NCI-H82 (cell line): ENCODE measurements at regions not wholly inside any gene's neighbourhood (a gene's known extent, or its start where the extent isn't known, plus 50 kb on each side); places are given as distances from the start of the nearest gene placed in this dataset.

Experiments used
- DNase-seq: peaks from one replicate; lab custom pipeline; 2025; lab: John Stamatoyannopoulos, UW

- DNase-seq, result no peak
Measured at GRCh38 chr6:168134560-168135201, 55.7 kb upstream of the FRMD1 start.

- DNase-seq, result no peak
Measured at GRCh38 chr6:168133687-168134559, 54.9 kb upstream of the FRMD1 start.

- DNase-seq, result peak; percentile 31
Measured at GRCh38 chr6:168133168-168133561, 54.2 kb upstream of the FRMD1 start.

- peak; percentile 54 for DNase-seq
Measured at GRCh38 chr6:168132531-168133167, 53.6 kb upstream of the FRMD1 start.

- no peak for DNase-seq
Measured at GRCh38 chr6:168131464-168132415, 52.7 kb upstream of the FRMD1 start.

GRCh38 chr6:168130697-168131371 lies 51.8 kb upstream of the FRMD1 start:
- DNase-seq, result no peak

- DNase-seq, result no peak
Measured at GRCh38 chr6:168130168-168130696, 51.2 kb upstream of the FRMD1 start.

- DNase-seq, result no peak
Measured at GRCh38 chr6:168129292-168130167, 50.5 kb upstream of the FRMD1 start.

GRCh38 chr6:168128631-168129291 lies 49.7 kb upstream of the FRMD1 start:
- DNase-seq, result no peak
